Mesenchymal stem cell (in vitro differentiated cells and primary cell): ENCODE measurements at regions not wholly inside any gene's neighbourhood (a gene's known extent, or its start where the extent isn't known, plus 50 kb on each side); places are given as distances from the start of the nearest gene placed in this dataset.

Experiments used
- DNase-seq: peaks from one replicate; pipeline ENCODE4 v3.0.0-alpha.2; 2013
- H2AFZ ChIP-seq: one replicate; pipeline ENCODE4 v1.6.1; 2013; ENCODE audit warnings: low read depth, mild to moderate bottlenecking, control low read depth, inconsistent platforms, low read length, moderate library complexity
- H2AK5ac ChIP-seq: 2 replicates; pipeline ENCODE4 v1.6.1; 2013; ENCODE audit warnings: low read length, moderate library complexity, mild to moderate bottlenecking, inconsistent platforms; ENCODE audit not compliant: severe bottlenecking
- H2BK120ac ChIP-seq: one replicate; pipeline ENCODE4 v1.6.1; 2013; ENCODE audit warnings: low read depth, mild to moderate bottlenecking, inconsistent platforms, low read length, moderate library complexity
- H2BK12ac ChIP-seq, 2 experiments: one replicate each; pipeline ENCODE4 v1.6.1; 2013; ENCODE audit warnings: inconsistent platforms in 2 of 2, low read length in 2 of 2, mild to moderate bottlenecking in 2 of 2, moderate library complexity in 2 of 2, control low read depth in 1 of 2
- H2BK15ac ChIP-seq: one replicate; pipeline ENCODE4 v1.6.1; 2013; ENCODE audit warnings: mild to moderate bottlenecking, low read depth, inconsistent platforms; ENCODE audit not compliant: poor library complexity, severe bottlenecking
- H2BK5ac ChIP-seq: 2 replicates; pipeline ENCODE4 v1.6.1; 2013; ENCODE audit warnings: low read depth, mild to moderate bottlenecking, low read length, control low read depth, inconsistent platforms; ENCODE audit not compliant: poor library complexity, severe bottlenecking
- H3K14ac ChIP-seq, 2 experiments: one replicate each; pipeline ENCODE4 v1.6.1; 2013; ENCODE audit warnings: inconsistent platforms in 2 of 2, low read length in 2 of 2, control low read depth in 1 of 2, mild to moderate bottlenecking in 1 of 2, moderate library complexity in 1 of 2
- H3K18ac ChIP-seq, 2 experiments: one replicate each; pipeline ENCODE4 v1.6.1; 2013; ENCODE audit warnings: inconsistent platforms in 2 of 2, low read length in 2 of 2, control low read depth in 1 of 2, low read depth in 1 of 2, mild to moderate bottlenecking in 1 of 2
- H3K23ac ChIP-seq, 2 experiments: one replicate each; pipeline ENCODE4 v1.6.1; 2013; ENCODE audit warnings: inconsistent platforms in 2 of 2, low read length in 2 of 2, mild to moderate bottlenecking in 2 of 2, moderate library complexity in 2 of 2, control low read depth in 1 of 2
- H3K27ac ChIP-seq: 2 replicates; pipeline ENCODE4 v1.5.1; 2013; ENCODE audit warnings: mild to moderate bottlenecking, moderate library complexity, low read length, control low read depth, inconsistent platforms; ENCODE audit not compliant: poor library complexity, severe bottlenecking
- H3K27me3 ChIP-seq, 2 experiments: 2 replicates each; pipeline versions ENCODE4 v1.6.1 to v1.7.0; 2013; ENCODE audit warnings: low read length in 2 of 2, mild to moderate bottlenecking in 2 of 2, moderate library complexity in 2 of 2, control low read depth in 1 of 2, inconsistent platforms in 1 of 2; ENCODE audit not compliant: control insufficient read depth in 1 of 2, insufficient read depth in 1 of 2
- H3K36me3 ChIP-seq, 2 experiments: 2 replicates each; pipeline versions ENCODE4 v1.6.1 to v1.7.0; 2013; ENCODE audit warnings: low read length in 2 of 2, control low read depth in 1 of 2, inconsistent platforms in 1 of 2, low read depth in 1 of 2, mild to moderate bottlenecking in 1 of 2; ENCODE audit not compliant: insufficient read depth in 2 of 2, control insufficient read depth in 1 of 2
- H3K4ac ChIP-seq, 2 experiments: one replicate each; pipeline ENCODE4 v1.6.1; 2013; ENCODE audit warnings: inconsistent platforms in 2 of 2, low read length in 2 of 2, mild to moderate bottlenecking in 2 of 2, moderate library complexity in 2 of 2, control low read depth in 1 of 2, low read depth in 1 of 2
- H3K4me1 ChIP-seq: 2 replicates; pipeline ENCODE4 v1.6.1; 2013; ENCODE audit warnings: low read depth, low read length, control low read depth; ENCODE audit not compliant: control insufficient read depth, insufficient read depth
- H3K4me2 ChIP-seq: 2 replicates; pipeline ENCODE4 v1.6.1; 2013; ENCODE audit warnings: low read length, mild to moderate bottlenecking, inconsistent platforms; ENCODE audit not compliant: poor library complexity, severe bottlenecking
- H3K4me3 ChIP-seq, 2 experiments: 2 replicates each; pipeline versions ENCODE4 v1.5.1 to v1.7.0; 2013; ENCODE audit warnings: low read length in 2 of 2, mild to moderate bottlenecking in 2 of 2, control low read depth in 1 of 2, low read depth in 1 of 2; ENCODE audit not compliant: insufficient read depth in 1 of 2
- H3K79me1 ChIP-seq: replicated peaks from 2 replicates; pipeline ENCODE4 v1.6.1; 2013; ENCODE audit warnings: mild to moderate bottlenecking, control low read depth, low read length, inconsistent platforms; ENCODE audit not compliant: poor library complexity, severe bottlenecking
- H3K9ac ChIP-seq: 2 replicates; pipeline ENCODE4 v1.7.0; 2013; ENCODE audit warnings: mild to moderate bottlenecking, low read length, moderate library complexity
- H3K9me3 ChIP-seq: 2 replicates; pipeline ENCODE4 v1.7.0; 2013; ENCODE audit warnings: mild to moderate bottlenecking, low read length; ENCODE audit not compliant: control insufficient read depth
- H4K8ac ChIP-seq: one replicate; pipeline ENCODE4 v1.6.1; 2013; ENCODE audit warnings: inconsistent platforms, mild to moderate bottlenecking, low read length, moderate library complexity
- H4K91ac ChIP-seq: one replicate; pipeline ENCODE4 v1.6.1; 2013; ENCODE audit warnings: mild to moderate bottlenecking, low read length, inconsistent platforms
- WGBS: methylation state at CpG from one replicate; pipeline ENCODE4 v1.1.7; 2013; ENCODE audit warnings: mixed read lengths; 5-methylcytosine and 5-hydroxymethylcytosine counted together

DNA sequence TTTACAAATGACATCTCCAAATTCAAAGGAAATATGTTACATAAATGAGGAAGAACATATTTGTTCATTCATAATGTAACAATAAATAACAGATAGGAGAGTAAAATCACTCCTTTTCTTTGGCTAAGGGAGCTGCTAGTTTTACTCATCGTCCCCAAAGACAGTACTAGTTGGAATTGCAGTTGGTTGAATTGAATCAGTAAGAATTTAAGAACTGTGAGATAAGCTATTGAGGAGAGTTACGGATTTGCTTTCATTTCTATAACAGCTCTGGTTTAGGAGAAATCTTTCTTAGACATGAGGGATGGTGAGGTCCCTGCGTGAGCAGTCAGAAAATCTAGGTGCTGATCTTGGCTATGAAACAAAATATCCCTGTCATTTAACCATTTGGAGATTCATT lies 402.8 kb downstream of the AEBP2 start:
- Histone ChIP-seq H3K23ac (no peak overlapping the region), H3K9ac (peak overlapping the region; percentile 86), H2AK5ac (no peak overlapping the region), H3K14ac (no peak overlapping the region), H3K27me3 (no peaks in the 10 kb centered on the region), H3K4me1 (no peaks in the 10 kb centered on the region), H4K91ac (no peak overlapping the region), H3K4ac (no peak overlapping the region), H2BK15ac (no peak overlapping the region), H2AFZ (no peak overlapping the region), H3K36me3 (no peaks in the 10 kb centered on the region), H2BK5ac (no peak overlapping the region), H2BK12ac (no peak overlapping the region), H3K4me2 (no peak overlapping the region), H3K27ac (no peak overlapping the region), H3K79me1 (no peaks in the 10 kb centered on the region), H3K18ac (no peak overlapping the region), H3K4me3 (peak overlapping the region in 1 of 2 experiments; percentile 73), H4K8ac (no peak overlapping the region), H3K9me3 (no peaks in the 10 kb centered on the region), H2BK120ac (no peak overlapping the region)
- no peak for DNase-seq
- 96% methylated on average over 3 of the region's 3 CpGs for WGBS

- WGBS = 82% methylated on average over 1 of the region's 1 CpG
- H3K9me3 ChIP-seq = peaks cover 1% of the 10 kb centered on the region
- no peak overlapping the region for H3K23ac ChIP-seq
- H4K8ac ChIP-seq = no peak overlapping the region
- H3K4me3 ChIP-seq = no peak overlapping the region
- DNase-seq = no peak
- no peaks in the 10 kb centered on the region for H3K79me1 ChIP-seq
- H3K36me3 ChIP-seq = no peaks in the 10 kb centered on the region
- H2BK120ac ChIP-seq = no peak overlapping the region
- no peak overlapping the region for H4K91ac ChIP-seq
- peak overlapping the region; percentile 40 to 66 for H3K18ac ChIP-seq
- no peak overlapping the region for H3K14ac ChIP-seq
- peak overlapping the region; percentile 15 to 93 for H2BK12ac ChIP-seq
- no peaks in the 10 kb centered on the region for H3K27me3 ChIP-seq
- H3K4me2 ChIP-seq = no peak overlapping the region
- no peak overlapping the region for H2BK5ac ChIP-seq
- no peak overlapping the region for H2AFZ ChIP-seq
- peak overlapping the region in 1 of 2 experiments; percentile 82 for H3K4ac ChIP-seq
- H3K4me1 ChIP-seq = no peaks in the 10 kb centered on the region
- H3K27ac ChIP-seq = no peak overlapping the region
- H2AK5ac ChIP-seq = no peak overlapping the region
- no peak overlapping the region for H3K9ac ChIP-seq
- no peak overlapping the region for H2BK15ac ChIP-seq
Measured at GRCh38 chr12:19844224-19844623, 404.9 kb downstream of the AEBP2 start.

GRCh38 chr12:19846574-19846973 lies 407.3 kb downstream of the AEBP2 start:
- H2AK5ac ChIP-seq = no peak overlapping the region
- no peak overlapping the region for H3K18ac ChIP-seq
- no peak overlapping the region for H3K23ac ChIP-seq
- no peak overlapping the region for H3K4me2 ChIP-seq
- H2BK15ac ChIP-seq = no peak overlapping the region
- no peaks in the 10 kb centered on the region for H3K79me1 ChIP-seq
- H3K9me3 ChIP-seq = peaks cover 8% of the 10 kb centered on the region
- H3K36me3 ChIP-seq = no peaks in the 10 kb centered on the region
- DNase-seq = peak; percentile 78
- H3K27ac ChIP-seq = no peak overlapping the region
- no peak overlapping the region for H3K4me3 ChIP-seq
- no peak overlapping the region for H2BK5ac ChIP-seq
- H3K4me1 ChIP-seq = no peaks in the 10 kb centered on the region
- no peak overlapping the region for H4K91ac ChIP-seq
- H2BK12ac ChIP-seq = no peak overlapping the region
- H2AFZ ChIP-seq = no peak overlapping the region
- no peaks in the 10 kb centered on the region for H3K27me3 ChIP-seq
- no peak overlapping the region for H3K4ac ChIP-seq
- peak overlapping the region; percentile 63 for H3K9ac ChIP-seq
- no peak overlapping the region for H3K14ac ChIP-seq
- H2BK120ac ChIP-seq = no peak overlapping the region
- no peak overlapping the region for H4K8ac ChIP-seq
- no CpG with 5 or more reads among the region's 3 CpGs for WGBS

- Histone ChIP-seq H3K36me3 (no peaks in the 10 kb centered on the region), H3K4ac (peak overlapping the region in 1 of 2 experiments; percentile 61), H3K4me2 (no peak overlapping the region), H3K23ac (no peak overlapping the region), H2BK5ac (no peak overlapping the region), H4K8ac (no peak overlapping the region), H2BK12ac (no peak overlapping the region), H2AK5ac (no peak overlapping the region), H4K91ac (no peak overlapping the region), H3K27ac (peak overlapping the region; percentile 45), H3K14ac (no peak overlapping the region), H2BK15ac (no peak overlapping the region), H3K27me3 (no peaks in the 10 kb centered on the region), H3K9me3 (peaks cover 8% of the 10 kb centered on the region), H3K4me1 (no peaks in the 10 kb centered on the region), H2AFZ (no peak overlapping the region), H3K79me1 (no peaks in the 10 kb centered on the region), H3K4me3 (peak overlapping the region in 1 of 2 experiments; percentile 20), H3K18ac (peak overlapping the region; percentile 37 to 40), H2BK120ac (peak overlapping the region; percentile 2), H3K9ac (peak overlapping the region; percentile 63)
- 12% methylated on average over 7 of the region's 11 CpGs for WGBS
- peak; percentile 85 for DNase-seq
Measured at GRCh38 chr12:19847294-19848059, 408.2 kb downstream of the AEBP2 start.
